BE2C (cell line): ENCODE measurements at regions not wholly inside any gene's neighbourhood (a gene's known extent, or its start where the extent isn't known, plus 50 kb on each side); places are given as distances from the start of the nearest gene placed in this dataset.

Experiments used
- DNase-seq: peaks from one replicate; pipeline ENCODE4 v3.0.0-alpha.2; 2020
- H3K27me3 ChIP-seq: fragments of 250-450 bp; sonication (Bioruptor Pico); 2 replicates; pipeline ENCODE4 v1.5.1; 2020; ENCODE audit warnings: mild to moderate bottlenecking
- H3K36me3 ChIP-seq: fragments of 250-450 bp; sonication (Bioruptor Pico); 2 replicates; pipeline ENCODE4 v1.5.1; 2020; ENCODE audit warnings: mild to moderate bottlenecking
- H3K4me1 ChIP-seq: fragments of 250-450 bp; sonication (Bioruptor Pico); 2 replicates; pipeline ENCODE4 v1.5.1; 2020
- H3K4me3 ChIP-seq: 2 replicates; pipeline ENCODE4 v1.5.1; 2011; ENCODE audit warnings: low read depth, low read length
- H3K9me3 ChIP-seq: fragments of 250-450 bp; sonication (Bioruptor Pico); 2 replicates; pipeline ENCODE4 v1.5.1; 2020
- TF ChIP-seq, protein P1 (sequence below): IDR thresholded peaks from 2 replicates; pipeline ENCODE4 v1.5.1; 2012; ENCODE audit warnings: mild to moderate bottlenecking, low read depth, low read length

GRCh38 chr5:40453689-40454088 is 226.0 kb upstream of the PTGER4 start:
- H3K4me3 ChIP-seq = no peak overlapping the region
- no peaks in the 10 kb centered on the region for H3K4me1 ChIP-seq
- no peak for DNase-seq
- H3K9me3 ChIP-seq = no peaks in the 10 kb centered on the region
- H3K36me3 ChIP-seq = no peaks in the 10 kb centered on the region
- H3K27me3 ChIP-seq = no peaks in the 10 kb centered on the region
- TF ChIP-seq, protein P1, sequence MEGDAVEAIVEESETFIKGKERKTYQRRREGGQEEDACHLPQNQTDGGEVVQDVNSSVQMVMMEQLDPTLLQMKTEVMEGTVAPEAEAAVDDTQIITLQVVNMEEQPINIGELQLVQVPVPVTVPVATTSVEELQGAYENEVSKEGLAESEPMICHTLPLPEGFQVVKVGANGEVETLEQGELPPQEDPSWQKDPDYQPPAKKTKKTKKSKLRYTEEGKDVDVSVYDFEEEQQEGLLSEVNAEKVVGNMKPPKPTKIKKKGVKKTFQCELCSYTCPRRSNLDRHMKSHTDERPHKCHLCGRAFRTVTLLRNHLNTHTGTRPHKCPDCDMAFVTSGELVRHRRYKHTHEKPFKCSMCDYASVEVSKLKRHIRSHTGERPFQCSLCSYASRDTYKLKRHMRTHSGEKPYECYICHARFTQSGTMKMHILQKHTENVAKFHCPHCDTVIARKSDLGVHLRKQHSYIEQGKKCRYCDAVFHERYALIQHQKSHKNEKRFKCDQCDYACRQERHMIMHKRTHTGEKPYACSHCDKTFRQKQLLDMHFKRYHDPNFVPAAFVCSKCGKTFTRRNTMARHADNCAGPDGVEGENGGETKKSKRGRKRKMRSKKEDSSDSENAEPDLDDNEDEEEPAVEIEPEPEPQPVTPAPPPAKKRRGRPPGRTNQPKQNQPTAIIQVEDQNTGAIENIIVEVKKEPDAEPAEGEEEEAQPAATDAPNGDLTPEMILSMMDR = no peak

GRCh38 chr5:40452874-40453624 is 226.7 kb upstream of the PTGER4 start:
- H3K4me1 ChIP-seq = no peaks in the 10 kb centered on the region
- DNase-seq = no peak
- no peaks in the 10 kb centered on the region for H3K36me3 ChIP-seq
- TF ChIP-seq, protein P1 = no peak
- no peaks in the 10 kb centered on the region for H3K9me3 ChIP-seq
- H3K4me3 ChIP-seq = no peak overlapping the region
- H3K27me3 ChIP-seq = no peaks in the 10 kb centered on the region

GRCh38 chr5:40447438-40447837 is 232.3 kb upstream of the PTGER4 start:
- Histone ChIP-seq H3K36me3 (no peaks in the 10 kb centered on the region), H3K4me1 (no peaks in the 10 kb centered on the region), H3K9me3 (no peaks in the 10 kb centered on the region), H3K27me3 (no peaks in the 10 kb centered on the region), H3K4me3 (no peak overlapping the region)
- DNase-seq = no peak
- TF ChIP-seq, protein P1 = no peak

GRCh38 chr5:40446910-40447309 is 232.8 kb upstream of the PTGER4 start:
- Histone ChIP-seq H3K27me3 (no peaks in the 10 kb centered on the region), H3K9me3 (no peaks in the 10 kb centered on the region), H3K4me3 (no peak overlapping the region), H3K4me1 (no peaks in the 10 kb centered on the region), H3K36me3 (no peaks in the 10 kb centered on the region)
- TF ChIP-seq, protein P1 = no peak
- DNase-seq = no peak

DNA sequence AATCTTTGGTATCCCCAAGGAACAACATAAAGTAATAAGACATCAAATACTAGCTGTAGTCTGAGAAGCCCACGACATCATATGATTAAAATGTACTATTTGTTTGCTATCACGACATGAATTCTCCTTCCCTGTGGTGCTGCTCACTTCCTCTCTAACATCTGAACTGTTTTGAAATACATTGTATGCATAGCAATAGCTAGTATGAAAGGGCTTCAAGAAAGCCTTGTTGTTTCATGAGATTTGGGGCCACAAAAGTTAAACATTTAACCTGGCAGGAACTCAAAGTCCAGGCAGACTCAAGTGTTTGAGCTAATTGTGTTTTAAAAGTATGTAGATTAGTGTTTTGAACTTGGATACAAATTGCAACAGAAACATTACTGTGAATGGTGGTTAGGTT is 237.4 kb upstream of the PTGER4 start:
- no peaks in the 10 kb centered on the region for H3K4me1 ChIP-seq
- no peak for DNase-seq
- no peak overlapping the region for H3K4me3 ChIP-seq
- H3K36me3 ChIP-seq = no peaks in the 10 kb centered on the region
- TF ChIP-seq, protein P1 = no peak
- H3K9me3 ChIP-seq = no peaks in the 10 kb centered on the region
- H3K27me3 ChIP-seq = no peaks in the 10 kb centered on the region

GRCh38 chr5:40441733-40442132 is 238.0 kb upstream of the PTGER4 start:
- no peak overlapping the region for H3K4me3 ChIP-seq
- H3K36me3 ChIP-seq = no peaks in the 10 kb centered on the region
- TF ChIP-seq, protein P1 = no peak
- no peaks in the 10 kb centered on the region for H3K9me3 ChIP-seq
- H3K27me3 ChIP-seq = no peaks in the 10 kb centered on the region
- H3K4me1 ChIP-seq = no peaks in the 10 kb centered on the region
- no peak for DNase-seq
